H1 (cell line): ENCODE measurements at regions not wholly inside any gene's neighbourhood (a gene's known extent, or its start where the extent isn't known, plus 50 kb on each side); places are given as distances from the start of the nearest gene placed in this dataset.

Experiments
- CTCF ChIA-PET: fragments of 300-600 bp; sonication (Branson Sonifier 250); formaldehyde crosslinking; loops from one replicate; lab custom pipeline; 2021; ENCODE audit not compliant: partially characterized antibody; lab: Charles Lee
- POLR2A ChIA-PET: fragments of 300-600 bp; sonication (Branson Sonifier 250); formaldehyde crosslinking; loops from one replicate; lab custom pipeline; 2021; ENCODE audit warnings: inconsistent platforms; ENCODE audit not compliant: partially characterized antibody; lab: Charles Lee
- DNase-seq, 2 experiments: peaks; one replicate each; pipeline versions ENCODE4 v3.0.0 to v3.0.0-alpha.2; 2010 to 2022; ENCODE audit warnings: low spot score in 2 of 2, low read depth in 1 of 2, mixed read lengths in 1 of 2
- FAIRE-seq: peaks from 2 replicates; lab custom pipeline; 2011; peaks lifted over from hg19 to GRCh38; lab: Jason Lieb, UNC
- H2AFZ ChIP-seq: 2 replicates; pipeline ENCODE4 v1.8.1; 2012; ENCODE audit warnings: low read length, inconsistent platforms
- H2AK5ac ChIP-seq: 2 replicates; pipeline ENCODE4 v1.6.1; 2013; ENCODE audit warnings: low read depth, low read length
- H2BK120ac ChIP-seq: replicated peaks from 2 replicates; pipeline ENCODE3; 2013; ENCODE audit warnings: low read depth, low read length, inconsistent platforms
- H2BK12ac ChIP-seq: 2 replicates; pipeline ENCODE4 v1.6.1; 2013; ENCODE audit warnings: low read depth, low read length
- H2BK15ac ChIP-seq: 2 replicates; pipeline ENCODE4 v1.6.1; 2013; ENCODE audit warnings: low read length
- H2BK20ac ChIP-seq: 2 replicates; pipeline ENCODE4 v1.6.1; 2013; ENCODE audit warnings: low read length
- H2BK5ac ChIP-seq: 2 replicates; pipeline ENCODE4 v1.6.1; 2013; ENCODE audit warnings: low read depth, low read length
- H3K14ac ChIP-seq: 2 replicates; pipeline ENCODE4 v1.6.1; 2013; ENCODE audit warnings: inconsistent platforms; ENCODE audit not compliant: insufficient read length
- H3K18ac ChIP-seq: 2 replicates; pipeline ENCODE4 v1.6.1; 2013; ENCODE audit warnings: low read length; ENCODE audit errors: extremely low read depth
- H3K23ac ChIP-seq: 2 replicates; pipeline ENCODE4 v1.6.1; 2013; ENCODE audit warnings: inconsistent platforms; ENCODE audit not compliant: insufficient read length
- H3K23me2 ChIP-seq: 2 replicates; pipeline ENCODE4 v1.6.1; 2013; ENCODE audit warnings: low read depth, low read length
- H3K27ac ChIP-seq: 2 replicates; pipeline ENCODE4 v1.6.1; 2011; ENCODE audit warnings: low read depth, low read length, inconsistent platforms
- H3K27me3 ChIP-seq, 4 experiments: replicated peaks in 1 of 4; 1 replicate in 1 of 4; 2 replicates in 3 of 4; pipeline versions ENCODE4 v1.6.1 to v1.8.1; 2011 to 2013; ENCODE audit warnings: low read length in 3 of 4, mild to moderate bottlenecking in 3 of 4, inconsistent platforms in 2 of 4, mixed read lengths in 2 of 4, moderate library complexity in 1 of 4; ENCODE audit not compliant: control insufficient read depth in 3 of 4, insufficient read depth in 3 of 4; ENCODE audit errors: extremely low read depth in 1 of 4
- H3K36me3 ChIP-seq, 4 experiments: 2 replicates each; pipeline versions ENCODE4 v1.6.1 to v1.8.1; 2011 to 2013; ENCODE audit warnings: mild to moderate bottlenecking in 4 of 4, low read length in 3 of 4, moderate library complexity in 2 of 4, control low read depth in 1 of 4, inconsistent platforms in 1 of 4; ENCODE audit not compliant: insufficient read depth in 4 of 4, control insufficient read depth in 2 of 4
- H3K4ac ChIP-seq: replicated peaks from 2 replicates; pipeline ENCODE3; 2013; ENCODE audit warnings: low read length, low read depth, mixed read lengths, inconsistent platforms; ENCODE audit not compliant: insufficient read length
- H3K4me1 ChIP-seq, 4 experiments: replicated peaks in 1 of 4; 1 replicate in 1 of 4; 2 replicates in 3 of 4; pipeline versions ENCODE4 v1.6.1 to v1.8.1; 2011 to 2013; ENCODE audit warnings: low read length in 3 of 4, inconsistent platforms in 2 of 4, mixed read lengths in 1 of 4; ENCODE audit not compliant: insufficient read depth in 4 of 4, control insufficient read depth in 3 of 4
- H3K4me2 ChIP-seq, 2 experiments: 2 replicates each; pipeline versions ENCODE4 v1.6.1 to v1.8.1; 2011 to 2013; ENCODE audit warnings: low read depth in 2 of 2, low read length in 2 of 2, control low read depth in 1 of 2, inconsistent platforms in 1 of 2, mild to moderate bottlenecking in 1 of 2; ENCODE audit not compliant: insufficient read depth in 1 of 2
- H3K4me3 ChIP-seq, 4 experiments: fragments of 200-600, 300-600 bp in 1 of 4; sonication (generic), shearing (Covaris generic), sonication (Bioruptor Twin) in 1 of 4; 2 replicates each; pipeline versions ENCODE4 v1.5.1 to v1.8.1; 2011 to 2016; ENCODE audit warnings: low read length in 4 of 4, low read depth in 3 of 4, control low read depth in 2 of 4, inconsistent platforms in 2 of 4, mild to moderate bottlenecking in 2 of 4, mixed read lengths in 1 of 4, moderate library complexity in 1 of 4; ENCODE audit not compliant: insufficient read depth in 2 of 4; ENCODE audit errors: extremely low read depth in 1 of 4
- H3K56ac ChIP-seq: replicated peaks from 2 replicates; pipeline ENCODE3; 2013; ENCODE audit warnings: low read depth, mild to moderate bottlenecking, mixed read lengths, low read length, inconsistent platforms; ENCODE audit not compliant: insufficient read length
- H3K79me1 ChIP-seq: 2 replicates; pipeline ENCODE4 v1.6.1; 2013; ENCODE audit warnings: low read depth, low read length, control low read depth
- H3K79me2 ChIP-seq, 2 experiments: 2 replicates each; pipeline versions ENCODE4 v1.6.1 to v1.8.1; 2012 to 2013; ENCODE audit warnings: low read length in 2 of 2, mild to moderate bottlenecking in 2 of 2, inconsistent platforms in 1 of 2; ENCODE audit not compliant: insufficient read depth in 2 of 2, control insufficient read depth in 1 of 2
- H3K9ac ChIP-seq, 4 experiments: replicated peaks in 1 of 4; 1 replicate in 1 of 4; 2 replicates in 3 of 4; pipeline versions ENCODE4 v1.6.1 to v1.8.1; 2011 to 2013; ENCODE audit warnings: low read depth in 3 of 4, low read length in 3 of 4, control low read depth in 2 of 4, mild to moderate bottlenecking in 2 of 4, moderate library complexity in 2 of 4, inconsistent platforms in 1 of 4; ENCODE audit errors: extremely low read depth in 1 of 4
- H3K9me3 ChIP-seq, 2 experiments: 2 replicates each; pipeline versions ENCODE4 v1.6.1 to v1.8.1; 2012 to 2013; ENCODE audit warnings: mild to moderate bottlenecking in 2 of 2, moderate library complexity in 2 of 2, control low read depth in 1 of 2, inconsistent platforms in 1 of 2, low read depth in 1 of 2, low read length in 1 of 2, mixed read lengths in 1 of 2; ENCODE audit not compliant: insufficient read depth in 2 of 2
- H4K20me1 ChIP-seq, 2 experiments: replicated peaks in 1 of 2; 2 replicates each; pipeline versions ENCODE3 to v1.8.1; 2011 to 2013; ENCODE audit warnings: inconsistent platforms in 2 of 2, low read length in 2 of 2, mild to moderate bottlenecking in 1 of 2; ENCODE audit not compliant: insufficient read depth in 2 of 2, control insufficient read depth in 1 of 2
- H4K5ac ChIP-seq: 2 replicates; pipeline ENCODE4 v1.6.1; 2013; ENCODE audit warnings: low read length, low read depth, mixed read lengths, inconsistent platforms; ENCODE audit not compliant: insufficient read length
- H4K8ac ChIP-seq: 2 replicates; pipeline ENCODE4 v1.8.0; 2013; ENCODE audit warnings: mild to moderate bottlenecking, moderate library complexity, low read length, inconsistent platforms; ENCODE audit not compliant: insufficient read depth; ENCODE audit errors: extremely low read depth
- H4K91ac ChIP-seq: replicated peaks from 2 replicates; pipeline ENCODE3; 2013; ENCODE audit warnings: low read length, mixed read lengths, inconsistent platforms; ENCODE audit not compliant: insufficient read length
- BACH1 ChIP-seq: IDR thresholded peaks from 2 replicates; pipeline ENCODE4 v1.6.1; 2012; ENCODE audit warnings: low read length, improper control_type of control experiment
- CBX5 ChIP-seq: fragments of 300-800, 300-1000 bp; sonication (generic); IDR thresholded peaks from 2 replicates; pipeline ENCODE4 v1.7.1; 2016; ENCODE audit warnings: antibody characterized with exemption, low read length, low read depth
- CREB1 ChIP-seq: IDR thresholded peaks from 2 replicates; pipeline ENCODE4 v1.6.1; 2012; ENCODE audit warnings: inconsistent platforms
- EZH2 ChIP-seq: fragments of 200-600 bp; sonication (generic); IDR thresholded peaks from 2 replicates; pipeline ENCODE4 v1.7.1; 2012; ENCODE audit warnings: low read depth, mild to moderate bottlenecking, moderate library complexity, low read length, inconsistent platforms; ENCODE audit not compliant: severe bottlenecking
- JUN ChIP-seq: IDR thresholded peaks from 2 replicates; pipeline ENCODE4 v1.6.1; 2011; ENCODE audit warnings: low read depth, mild to moderate bottlenecking, improper control_type of control experiment, low read length
- KDM4A ChIP-seq: IDR thresholded peaks from one replicate; pipeline ENCODE4 v1.7.1; 2012; ENCODE audit warnings: low read depth, mild to moderate bottlenecking, moderate library complexity, low read length, inconsistent platforms; ENCODE audit not compliant: severe bottlenecking
- RFX5 ChIP-seq: IDR thresholded peaks from 2 replicates; pipeline ENCODE4 v1.6.1; 2011; ENCODE audit warnings: low read depth, low read length, improper control_type of control experiment, borderline replicate concordance
- RNF2 ChIP-seq: fragments of 200-900, 300-1000 bp; sonication (generic); IDR thresholded peaks from 2 replicates; pipeline ENCODE4 v1.7.1; 2016; ENCODE audit warnings: borderline replicate concordance, low read depth, mild to moderate bottlenecking, antibody characterized with exemption, low read length; ENCODE audit not compliant: poor library complexity, severe bottlenecking; ENCODE audit errors: missing control alignments
- SIN3A ChIP-seq, 2 experiments: IDR thresholded peaks in 1 of 2; conservative IDR thresholded peaks in 1 of 2; 2 replicates each; pipeline ENCODE4 v1.6.1; 2011 to 2012; ENCODE audit warnings: low read length in 2 of 2, improper control_type of control experiment in 1 of 2, low read depth in 1 of 2, mild to moderate bottlenecking in 1 of 2
- SIRT6 ChIP-seq: IDR thresholded peaks from one replicate; pipeline ENCODE4 v1.7.1; 2012; ENCODE audit warnings: low read length, inconsistent platforms
- SP1 ChIP-seq: IDR thresholded peaks from 2 replicates; pipeline ENCODE4 v1.6.1; 2011; ENCODE audit warnings: low read depth, low read length
- SP4 ChIP-seq: IDR thresholded peaks from 2 replicates; pipeline ENCODE4 v1.6.1; 2012; ENCODE audit warnings: low read length, inconsistent platforms
- ZNF274 ChIP-seq: IDR thresholded peaks from 2 replicates; pipeline ENCODE4 v1.7.0; 2012; ENCODE audit warnings: low read length, borderline replicate concordance; ENCODE audit errors: extremely low read depth

DNA sequence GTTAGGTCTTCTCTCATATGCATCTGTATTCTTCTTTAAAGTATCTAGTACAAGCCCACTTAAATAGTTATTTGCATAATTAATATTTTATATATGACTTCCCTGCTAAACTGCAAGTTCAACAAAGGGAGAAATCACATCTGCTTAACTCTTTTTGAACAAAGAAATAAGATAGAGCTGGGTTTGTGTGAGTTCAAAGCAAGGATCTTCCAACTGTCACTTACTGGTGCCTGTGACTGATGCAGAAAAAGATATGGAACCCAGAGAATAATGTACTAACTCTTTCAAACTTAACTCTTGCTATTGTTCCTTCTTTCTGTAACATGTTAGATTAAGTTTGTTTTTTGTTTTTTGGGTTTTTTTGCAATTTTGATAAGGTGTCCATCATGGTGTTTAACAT is 71.3 kb upstream of the SP4 start:
- H2BK20ac ChIP-seq = no peak overlapping the region
- DNase-seq (no peak), FAIRE-seq (no peak)
- TF ChIP-seq SP1 = no peak
- no peak for TF ChIP-seq ZNF274
- TF ChIP-seq SP4 = no peak
- TF ChIP-seq EZH2 = no peak
- TF ChIP-seq SIRT6 = no peak
- no peak for TF ChIP-seq BACH1
- TF ChIP-seq CBX5 = no peak
- no peak for TF ChIP-seq SIN3A (conservative IDR thresholded peaks at IDR 0.05 in 1 of 2, IDR thresholded peaks at IDR 0.05 in 1 of 2; ENCODE audit: low read depth in 1 of 2, low read length in 2 of 2)
- TF ChIP-seq RFX5 = no peak
- TF ChIP-seq JUN = no peak
- TF ChIP-seq RNF2 = no peak
- no peak for TF ChIP-seq CREB1
- TF ChIP-seq KDM4A = no peak
- POLR2A ChIA-PET = no interaction called here
- H3K27me3 ChIP-seq = no peaks in the 10 kb centered on the region
- H3K27ac ChIP-seq = no peak overlapping the region
- H3K4me3 ChIP-seq = no peak overlapping the region
- H3K79me2 ChIP-seq = no peaks in the 10 kb centered on the region
- no peak overlapping the region for H3K9ac ChIP-seq
- CTCF ChIA-PET = no interaction called here
- H3K79me1 ChIP-seq = no peaks in the 10 kb centered on the region
- H3K18ac ChIP-seq = no peak overlapping the region
- no peaks in the 10 kb centered on the region for H4K20me1 ChIP-seq
- no peaks in the 10 kb centered on the region for H3K23me2 ChIP-seq
- no peak overlapping the region for H3K23ac ChIP-seq
- no peak overlapping the region for H4K5ac ChIP-seq
- H3K14ac ChIP-seq = no peak overlapping the region
- H4K8ac ChIP-seq = no peak overlapping the region
- no peak overlapping the region for H2AFZ ChIP-seq
- H3K36me3 ChIP-seq = no peaks in the 10 kb centered on the region
- no peak overlapping the region for H2AK5ac ChIP-seq
- no peaks in the 10 kb centered on the region for H3K9me3 ChIP-seq
- no peak overlapping the region for H2BK12ac ChIP-seq
- H3K56ac ChIP-seq = no peak overlapping the region
- H2BK15ac ChIP-seq = no peak overlapping the region
- no peak overlapping the region for H3K4ac ChIP-seq
- no peak overlapping the region for H2BK5ac ChIP-seq
- H3K4me1 ChIP-seq = no peaks in the 10 kb centered on the region
- H3K4me2 ChIP-seq = no peak overlapping the region
- H2BK120ac ChIP-seq = no peak overlapping the region
- no peak overlapping the region for H4K91ac ChIP-seq
